Gastroesophageal sphincter (tissue), 3 donors: ENCODE measurements at regions not wholly inside any gene's neighbourhood (a gene's known extent, or its start where the extent isn't known, plus 50 kb on each side); places are given as distances from the start of the nearest gene placed in this dataset.

Source experiments
- POLR2AphosphoS5 ChIP-seq: sonication (generic); formaldehyde crosslinking; IDR thresholded peaks from one replicate; pipeline ENCODE4 v1.6.1; 2017; ENCODE audit warnings: antibody characterized with exemption
- TF ChIP-seq, protein P1 (sequence below), 4 experiments: fragments of 200-600 bp in 2 of 4; fragments of 450-650 bp in 2 of 4; sonication (generic) in 1 of 4; IDR thresholded peaks; one replicate each; pipeline ENCODE4 v1.5.1; 2017 to 2019; ENCODE audit warnings: antibody characterized with exemption in 4 of 4, mild to moderate bottlenecking in 2 of 4, moderate library complexity in 2 of 4

DNA sequence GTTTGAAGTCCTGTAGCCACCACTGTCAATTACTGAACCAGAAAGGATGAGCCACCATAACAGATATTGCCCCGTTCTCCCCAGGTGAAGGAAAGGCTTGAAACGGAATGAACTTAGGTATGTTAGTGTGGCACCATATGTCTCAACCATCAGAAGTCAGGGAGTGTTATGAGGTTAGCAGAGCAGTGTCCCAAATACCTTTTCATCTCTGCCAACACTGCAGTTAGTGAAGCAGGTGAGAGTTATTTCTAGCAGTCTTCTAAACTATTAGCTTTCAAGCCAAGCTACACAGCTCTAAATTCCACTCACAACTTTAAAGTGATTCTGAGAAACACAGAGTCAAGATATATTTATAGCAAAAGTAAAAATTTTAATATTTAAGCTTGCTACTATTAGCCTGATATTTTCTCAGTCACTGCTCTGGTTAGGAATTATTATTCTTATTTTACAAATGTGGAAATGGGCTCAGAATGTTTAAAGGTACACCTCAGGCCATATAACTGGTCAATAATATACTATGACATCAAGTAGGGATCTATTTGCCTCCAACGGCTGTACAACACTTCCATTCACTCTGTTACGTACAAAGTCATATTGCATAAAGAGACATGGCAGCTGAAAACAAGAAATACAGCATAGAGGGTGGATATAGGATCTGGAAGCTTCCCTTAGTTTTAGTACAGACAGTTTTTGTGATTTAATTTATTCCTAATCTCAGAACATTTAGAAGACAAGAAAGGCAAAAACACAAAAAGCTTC is 1527.1 kb upstream of the PRR20A start:
- TF ChIP-seq, protein P1, sequence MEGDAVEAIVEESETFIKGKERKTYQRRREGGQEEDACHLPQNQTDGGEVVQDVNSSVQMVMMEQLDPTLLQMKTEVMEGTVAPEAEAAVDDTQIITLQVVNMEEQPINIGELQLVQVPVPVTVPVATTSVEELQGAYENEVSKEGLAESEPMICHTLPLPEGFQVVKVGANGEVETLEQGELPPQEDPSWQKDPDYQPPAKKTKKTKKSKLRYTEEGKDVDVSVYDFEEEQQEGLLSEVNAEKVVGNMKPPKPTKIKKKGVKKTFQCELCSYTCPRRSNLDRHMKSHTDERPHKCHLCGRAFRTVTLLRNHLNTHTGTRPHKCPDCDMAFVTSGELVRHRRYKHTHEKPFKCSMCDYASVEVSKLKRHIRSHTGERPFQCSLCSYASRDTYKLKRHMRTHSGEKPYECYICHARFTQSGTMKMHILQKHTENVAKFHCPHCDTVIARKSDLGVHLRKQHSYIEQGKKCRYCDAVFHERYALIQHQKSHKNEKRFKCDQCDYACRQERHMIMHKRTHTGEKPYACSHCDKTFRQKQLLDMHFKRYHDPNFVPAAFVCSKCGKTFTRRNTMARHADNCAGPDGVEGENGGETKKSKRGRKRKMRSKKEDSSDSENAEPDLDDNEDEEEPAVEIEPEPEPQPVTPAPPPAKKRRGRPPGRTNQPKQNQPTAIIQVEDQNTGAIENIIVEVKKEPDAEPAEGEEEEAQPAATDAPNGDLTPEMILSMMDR (IDR thresholded peaks at IDR 0.05) = no peak
- no peak for TF ChIP-seq POLR2AphosphoS5
